22Rv1 (cell line): ENCODE measurements at regions not wholly inside any gene's neighbourhood (a gene's known extent, or its start where the extent isn't known, plus 50 kb on each side); places are given as distances from the start of the nearest gene placed in this dataset.

Experiments used
- ZFX ChIP-seq: fragments of 450-650 bp; IDR thresholded peaks from 2 replicates; pipeline ENCODE4 v1.6.1; 2017; ENCODE audit warnings: antibody characterized with exemption, borderline replicate concordance
- TF ChIP-seq, protein P1 (sequence below): fragments of 450-650 bp; IDR thresholded peaks from 2 replicates; pipeline ENCODE4 v1.5.1; 2017; ENCODE audit warnings: mild to moderate bottlenecking

DNA sequence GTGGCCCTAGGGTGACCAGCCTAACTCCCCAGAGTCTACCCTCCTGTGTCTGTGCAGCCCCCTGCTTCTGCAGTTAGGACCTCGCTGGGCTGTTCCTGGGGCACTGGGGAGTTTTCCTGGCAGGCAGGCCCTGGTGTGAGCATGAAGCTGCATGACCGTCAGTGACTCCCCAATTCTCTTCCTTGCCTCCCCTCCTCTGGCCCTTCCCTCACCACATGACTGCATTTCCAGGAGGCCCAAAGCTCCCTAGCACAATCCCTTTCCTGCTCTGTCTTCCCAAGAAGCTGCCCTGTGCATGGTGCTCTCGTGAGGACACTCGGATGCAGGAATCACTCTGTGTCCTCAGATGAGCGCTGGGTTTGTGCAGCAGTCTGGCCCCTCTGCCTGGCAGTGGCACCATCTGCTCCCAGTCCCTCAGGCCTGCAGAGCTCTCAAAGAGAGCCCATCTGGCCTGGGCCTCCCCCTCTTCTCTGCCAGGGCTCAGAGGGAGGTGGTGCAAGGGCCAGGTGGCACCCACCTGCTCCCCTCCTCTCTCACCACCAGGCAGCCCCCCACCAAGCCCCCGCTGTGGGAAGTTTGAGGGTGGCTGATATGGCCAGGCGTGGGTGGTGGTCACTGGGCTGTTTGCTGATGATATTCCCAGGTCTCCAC, 125.6 kb upstream of the HS6ST1 start:
- TF ChIP-seq, protein P1, sequence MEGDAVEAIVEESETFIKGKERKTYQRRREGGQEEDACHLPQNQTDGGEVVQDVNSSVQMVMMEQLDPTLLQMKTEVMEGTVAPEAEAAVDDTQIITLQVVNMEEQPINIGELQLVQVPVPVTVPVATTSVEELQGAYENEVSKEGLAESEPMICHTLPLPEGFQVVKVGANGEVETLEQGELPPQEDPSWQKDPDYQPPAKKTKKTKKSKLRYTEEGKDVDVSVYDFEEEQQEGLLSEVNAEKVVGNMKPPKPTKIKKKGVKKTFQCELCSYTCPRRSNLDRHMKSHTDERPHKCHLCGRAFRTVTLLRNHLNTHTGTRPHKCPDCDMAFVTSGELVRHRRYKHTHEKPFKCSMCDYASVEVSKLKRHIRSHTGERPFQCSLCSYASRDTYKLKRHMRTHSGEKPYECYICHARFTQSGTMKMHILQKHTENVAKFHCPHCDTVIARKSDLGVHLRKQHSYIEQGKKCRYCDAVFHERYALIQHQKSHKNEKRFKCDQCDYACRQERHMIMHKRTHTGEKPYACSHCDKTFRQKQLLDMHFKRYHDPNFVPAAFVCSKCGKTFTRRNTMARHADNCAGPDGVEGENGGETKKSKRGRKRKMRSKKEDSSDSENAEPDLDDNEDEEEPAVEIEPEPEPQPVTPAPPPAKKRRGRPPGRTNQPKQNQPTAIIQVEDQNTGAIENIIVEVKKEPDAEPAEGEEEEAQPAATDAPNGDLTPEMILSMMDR, result no peak
- no peak for TF ChIP-seq ZFX
